ENCODE measurements at regions not wholly inside any gene's neighbourhood (a gene's known extent, or its start where the extent isn't known, plus 50 kb on each side); places are given as distances from the start of the nearest gene placed in this dataset.

DNA sequence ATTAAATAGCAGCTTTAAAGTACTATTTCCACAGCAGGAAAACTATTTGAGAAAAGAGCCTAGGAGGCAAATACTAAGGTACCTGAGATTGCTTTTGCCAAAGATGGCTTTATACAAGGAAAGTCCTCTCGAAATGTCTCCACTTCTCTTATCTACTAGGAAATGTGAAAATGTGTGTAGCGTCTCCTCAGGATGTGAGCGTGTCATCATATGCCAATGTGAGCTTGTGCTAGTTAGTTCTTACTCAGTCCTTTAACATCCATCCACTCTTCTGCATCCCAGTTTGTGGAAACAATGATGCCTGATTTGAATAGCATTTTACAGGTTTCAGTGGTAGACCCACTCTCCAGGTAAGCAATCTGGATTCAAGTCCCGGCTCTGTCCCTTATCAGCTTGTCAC, 421.0 kb downstream of the DYNC2H1 start:
- DNase-seq (ENCODE audit: low spot score) = no peak

DNA sequence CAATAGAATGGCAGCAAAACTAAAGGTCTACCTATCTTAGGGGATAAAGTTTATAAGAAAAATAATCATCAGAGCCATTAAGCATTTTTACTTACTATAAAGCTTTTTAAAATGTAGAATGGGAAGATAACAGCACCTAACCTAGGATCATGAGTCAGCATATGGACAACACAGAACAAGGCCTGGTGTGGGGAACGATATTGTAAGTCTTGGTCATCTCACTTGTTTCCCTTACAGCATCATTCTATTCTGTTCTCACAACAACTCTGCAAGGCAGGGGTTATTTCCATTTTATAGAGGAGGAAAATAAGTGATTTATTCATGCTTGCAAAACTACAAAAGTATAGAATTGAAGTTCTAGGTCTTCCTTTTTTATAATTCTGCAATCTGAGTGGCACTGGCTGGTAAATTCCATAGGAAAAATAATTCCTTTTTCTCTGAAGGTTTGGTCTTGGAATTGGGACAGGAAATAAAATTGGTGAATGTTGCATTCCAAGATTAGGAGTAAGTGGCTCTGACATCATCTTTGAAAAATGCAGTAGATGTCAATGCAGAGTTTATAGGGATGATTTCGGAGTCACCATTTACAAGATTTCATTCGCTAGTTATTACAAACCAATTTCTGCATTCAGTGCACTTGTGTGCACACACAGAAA, 423.0 kb downstream of the DYNC2H1 start:
- no peak for DNase-seq (ENCODE audit: low spot score)

GRCh38 chr11:103534191-103534590, 425.0 kb downstream of the DYNC2H1 start:
- no peak for DNase-seq (ENCODE audit: low spot score)

- DNase-seq (ENCODE audit: low spot score) = no peak
Measured at GRCh38 chr11:103534959-103535358, 425.7 kb downstream of the DYNC2H1 start.

DNA sequence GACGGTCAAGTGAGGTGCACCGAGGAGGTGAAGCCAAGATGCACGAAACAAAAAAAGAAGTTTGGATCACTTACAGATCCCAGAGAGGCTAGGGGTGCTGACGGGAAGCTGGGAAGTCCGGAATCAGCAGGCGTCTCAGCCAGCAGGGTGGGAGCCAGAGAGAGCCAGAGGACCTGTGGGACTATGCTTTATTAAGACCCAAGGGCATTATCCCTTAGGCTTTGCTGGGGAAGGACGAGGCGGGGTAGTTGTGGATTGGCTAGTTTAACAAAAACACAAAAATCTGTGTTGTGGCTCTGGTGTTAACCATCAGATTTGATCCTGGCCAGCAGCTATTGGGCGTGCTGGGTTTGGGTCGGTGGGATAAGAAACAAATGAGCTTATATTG, 427.1 kb downstream of the DYNC2H1 start:
- DNase-seq (ENCODE audit: low spot score) = no peak

- peak; percentile 14 for DNase-seq (ENCODE audit: low spot score)
Measured at GRCh38 chr11:103537904-103538502, 428.8 kb downstream of the DYNC2H1 start.

DNA sequence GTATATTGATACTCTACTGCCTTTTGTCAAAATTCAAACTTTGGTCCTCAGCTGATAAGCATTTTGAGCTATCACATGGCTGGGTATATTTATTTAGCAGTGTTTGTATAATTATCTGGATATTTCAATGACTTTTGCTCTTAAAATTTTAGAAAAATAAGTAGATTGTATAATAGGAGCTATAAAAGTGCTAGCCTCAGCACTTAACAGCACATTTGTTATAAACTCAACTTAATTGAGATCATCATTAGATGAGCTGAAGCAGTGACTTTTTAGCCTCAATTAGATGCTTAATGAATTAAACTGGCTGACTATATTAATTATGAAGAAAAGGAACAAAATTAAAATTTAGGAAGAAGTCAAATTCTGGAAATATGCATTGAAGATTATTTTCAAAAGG, 429.9 kb downstream of the DYNC2H1 start:
- no peak for DNase-seq (ENCODE audit: low spot score)

GRCh38 chr11:103541186-103541795, 432.1 kb downstream of the DYNC2H1 start:
- no peak for DNase-seq (ENCODE audit: low spot score)

- DNase-seq (ENCODE audit: low spot score) = no peak
Measured at GRCh38 chr11:103542851-103543250, 433.6 kb downstream of the DYNC2H1 start.

- DNase-seq (ENCODE audit: low spot score) = no peak
Measured at GRCh38 chr11:103543456-103543855, 434.2 kb downstream of the DYNC2H1 start.

DNA sequence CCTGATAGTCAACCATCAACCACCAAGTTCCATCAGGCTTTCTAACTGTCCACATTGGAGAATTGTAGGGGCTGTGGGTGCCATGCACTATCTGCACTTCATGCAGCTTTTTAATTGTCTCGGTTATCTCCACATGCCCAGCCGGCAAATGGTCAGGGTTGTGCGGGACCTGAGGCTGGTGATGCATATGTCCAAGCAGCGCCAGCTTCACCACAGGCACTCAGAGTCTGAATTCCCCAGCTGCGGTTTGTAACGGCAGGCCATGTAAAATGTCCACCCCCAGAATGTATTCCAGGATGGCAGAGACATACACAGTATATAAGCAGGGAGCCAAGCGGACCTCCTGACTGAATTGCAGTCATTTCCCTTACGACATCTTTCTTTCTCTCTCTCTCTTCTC, 435.6 kb downstream of the DYNC2H1 start:
- no peak for DNase-seq (ENCODE audit: low spot score)

GRCh38 chr11:103545551-103545950, 436.3 kb downstream of the DYNC2H1 start:
- no peak for DNase-seq (ENCODE audit: low spot score)

DNA sequence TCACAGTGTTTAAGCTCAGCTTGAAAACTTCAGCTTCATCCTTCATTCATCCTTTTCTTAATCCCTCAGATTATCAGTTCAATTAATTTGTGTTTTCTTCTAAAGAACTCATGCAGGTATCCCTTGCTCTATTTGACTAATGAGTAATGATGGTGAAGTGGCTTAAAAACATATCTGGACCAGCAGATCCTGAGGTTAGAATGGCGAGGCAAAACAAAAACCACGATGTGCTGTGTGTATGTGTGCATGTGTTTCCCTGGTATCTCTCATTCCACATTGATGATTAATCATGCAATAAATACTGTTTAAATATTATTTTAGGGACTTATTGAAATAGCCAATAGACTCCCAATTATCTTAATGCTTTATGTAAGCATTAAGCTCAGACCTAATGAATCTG, 437.0 kb downstream of the DYNC2H1 start:
- no peak for DNase-seq (ENCODE audit: low spot score)

DNA sequence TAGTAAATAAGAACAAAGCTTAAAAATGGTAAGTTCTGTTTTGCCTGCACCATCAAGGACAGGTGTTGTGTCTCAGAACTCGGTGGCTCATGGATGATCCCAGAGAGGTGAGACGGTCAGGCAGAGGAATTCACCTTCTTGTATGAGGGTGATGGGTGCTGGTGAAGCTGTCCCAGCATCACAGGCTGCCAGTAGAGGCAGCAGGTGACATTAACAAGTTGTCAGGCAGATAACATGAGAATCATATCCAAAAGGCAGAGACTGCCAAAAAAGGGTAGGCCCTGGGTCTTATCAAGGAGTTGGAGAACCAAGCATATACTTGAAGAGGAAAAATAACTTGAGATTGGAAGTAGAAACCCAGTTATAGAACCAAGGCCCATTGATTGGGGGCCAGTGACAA, 437.8 kb downstream of the DYNC2H1 start:
- DNase-seq (ENCODE audit: low spot score) = no peak

DNA sequence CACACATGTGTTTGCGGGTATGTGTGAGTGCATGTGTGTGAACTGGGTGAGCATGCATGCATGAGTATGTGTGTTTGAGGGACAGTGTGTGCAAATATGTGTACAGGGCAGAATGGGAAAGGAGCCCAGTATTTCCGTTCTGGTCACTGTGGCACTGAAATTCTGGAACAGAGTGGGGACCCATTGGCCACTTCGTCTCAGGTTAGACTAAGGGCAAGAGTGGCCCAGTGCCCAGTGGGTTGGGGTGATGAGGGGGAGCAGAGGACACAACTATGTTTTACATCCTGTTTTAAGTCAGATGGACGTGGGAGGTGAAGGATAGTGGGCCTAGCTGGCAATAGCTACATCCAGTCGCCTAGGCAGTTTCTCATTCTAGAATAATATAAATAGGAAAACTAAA, 438.5 kb downstream of the DYNC2H1 start:
- DNase-seq (ENCODE audit: low spot score) = no peak

- DNase-seq (ENCODE audit: low spot score) = no peak
Measured at GRCh38 chr11:103548838-103549237, 439.6 kb downstream of the DYNC2H1 start.

- DNase-seq (ENCODE audit: low spot score) = no peak
Measured at GRCh38 chr11:103550811-103551210, 441.6 kb downstream of the DYNC2H1 start.

DNA sequence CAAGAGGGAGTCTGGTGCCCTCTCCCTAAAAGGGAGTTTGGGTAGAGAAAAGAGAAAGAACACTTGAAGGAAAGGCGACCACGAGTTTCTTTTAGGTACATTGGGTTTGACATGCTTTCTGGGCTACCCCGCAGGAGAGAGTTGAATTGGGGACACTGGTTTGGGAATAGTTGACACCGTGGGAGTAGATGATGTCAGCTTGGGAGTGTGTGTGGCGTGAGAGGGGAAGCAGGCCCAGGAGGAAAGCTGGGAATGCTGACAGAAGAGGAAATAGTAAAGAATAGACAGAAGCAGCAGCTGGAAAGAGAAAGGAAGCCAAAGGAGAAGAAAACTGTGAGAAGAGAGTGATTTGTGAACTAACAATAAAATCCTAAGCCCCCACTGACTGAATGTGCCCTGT, 442.9 kb downstream of the DYNC2H1 start:
- DNase-seq (ENCODE audit: low spot score) = no peak

DNA sequence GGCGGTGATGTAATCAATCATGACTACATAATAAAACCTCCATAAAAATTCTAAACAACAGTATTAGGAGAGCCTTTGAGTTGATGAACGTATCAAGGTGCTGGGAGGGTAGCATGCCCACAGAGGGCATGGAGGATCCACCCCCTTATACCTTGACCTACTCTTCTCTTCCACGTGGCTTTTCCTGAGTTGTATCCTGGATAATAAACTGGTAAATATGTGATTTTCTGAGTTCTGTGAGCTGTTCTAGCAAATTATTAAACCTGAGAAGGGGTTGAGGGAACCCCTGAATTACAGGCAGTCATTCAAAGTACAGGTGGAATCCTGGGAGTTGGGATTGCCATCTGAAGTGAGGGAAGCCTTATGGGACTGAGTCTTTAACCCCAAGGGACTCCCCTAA, 446.9 kb downstream of the DYNC2H1 start:
- DNase-seq (ENCODE audit: low spot score) = no peak

DNA sequence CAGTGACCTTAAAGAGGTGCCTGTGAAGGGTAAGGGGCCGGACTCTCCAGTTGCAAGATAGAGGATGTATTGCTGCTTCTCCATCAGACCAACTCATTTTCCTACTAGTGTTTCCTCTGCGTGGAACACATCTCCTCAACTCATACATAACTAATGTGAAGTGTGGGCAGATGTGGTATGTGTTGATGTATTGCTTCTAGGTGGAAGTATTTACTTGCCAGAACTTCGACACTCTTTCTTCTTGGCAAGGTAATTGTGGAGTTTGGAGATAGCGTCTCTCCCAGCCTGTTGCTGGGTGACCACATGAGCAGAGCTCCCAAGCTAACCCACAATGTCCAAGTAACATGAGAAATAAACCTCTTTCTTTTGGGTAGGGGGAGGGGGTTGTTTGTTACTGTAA, 456.9 kb downstream of the DYNC2H1 start:
- no peak for DNase-seq (ENCODE audit: low spot score)

GRCh38 chr11:103581760-103582159, 454.7 kb upstream of the DDI1 start:
- DNase-seq (ENCODE audit: low spot score) = no peak

GRCh38 chr11:103582351-103582909, 454.0 kb upstream of the DDI1 start:
- no peak for DNase-seq (ENCODE audit: low spot score)

- DNase-seq (ENCODE audit: low spot score) = no peak
Measured at GRCh38 chr11:103584021-103584420, 452.4 kb upstream of the DDI1 start.

GRCh38 chr11:103584720-103585119, 451.7 kb upstream of the DDI1 start:
- no peak for DNase-seq (ENCODE audit: low spot score)
